T-helper 2 cell treated with Interferon-gamma antibody and Interleukin-4, amounts not matched to agents 5 μg/mL and 100 μg/mL, for 36 hours (primary cell): ENCODE measurements at regions not wholly inside any gene's neighbourhood (a gene's known extent, or its start where the extent isn't known, plus 50 kb on each side); places are given as distances from the start of the nearest gene placed in this dataset.
"Not testable (repeated sequence)": the region's sequence is repeated elsewhere in the genome, so short reads cannot be mapped to it uniquely, and the experiment has no call there.

ENCODE experiments used
- DNase-seq: peaks from one replicate; pipeline ENCODE4 v3.0.0; 2021; ENCODE audit warnings: low spot score
- H3K27ac Mint-ChIP-seq: one replicate; pipeline ENCODE4 v1.8.0; 2021; ENCODE audit warnings: mild to moderate bottlenecking, mixed read lengths
- H3K27me3 Mint-ChIP-seq: one replicate; pipeline ENCODE4 v1.8.0; 2021; ENCODE audit warnings: low read depth, mixed read lengths
- H3K36me3 Mint-ChIP-seq: one replicate; pipeline ENCODE4 v1.8.0; 2021; ENCODE audit warnings: low read depth, mixed read lengths
- H3K4me1 Mint-ChIP-seq: one replicate; pipeline ENCODE4 v1.8.0; 2021; ENCODE audit warnings: low read depth, mixed read lengths
- H3K4me3 Mint-ChIP-seq: one replicate; pipeline ENCODE4 v1.8.0; 2022; ENCODE audit warnings: mild to moderate bottlenecking, moderate library complexity, mixed read lengths
- H3K9me3 Mint-ChIP-seq: one replicate; pipeline ENCODE4 v1.8.0; 2021; ENCODE audit warnings: mixed read lengths

DNA sequence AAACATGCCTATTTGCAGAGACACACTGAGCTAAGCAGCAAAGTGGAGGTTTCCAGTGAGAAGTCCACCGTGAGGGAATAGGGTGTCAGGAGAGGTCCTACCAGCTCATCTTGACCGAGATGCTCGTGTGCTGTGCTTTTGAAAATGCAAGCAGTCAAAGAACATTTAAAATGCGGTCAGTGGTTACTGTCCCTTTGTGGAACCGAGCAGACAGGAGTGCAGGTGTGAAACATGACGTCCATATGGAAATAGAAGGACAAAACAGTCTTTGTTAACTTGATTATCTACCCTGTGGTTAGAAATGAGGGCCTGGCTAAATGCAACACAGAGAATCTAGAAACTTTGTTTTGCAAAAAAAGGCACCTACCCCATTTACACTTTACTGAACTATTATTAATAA is 473.3 kb downstream of the SPATA31A6 start:
- H3K9me3 Mint-ChIP-seq, H3K36me3 Mint-ChIP-seq, H3K27ac Mint-ChIP-seq, H3K4me3 Mint-ChIP-seq, H3K4me1 Mint-ChIP-seq, DNase-seq, H3K27me3 Mint-ChIP-seq: not testable (repeated sequence)

DNA sequence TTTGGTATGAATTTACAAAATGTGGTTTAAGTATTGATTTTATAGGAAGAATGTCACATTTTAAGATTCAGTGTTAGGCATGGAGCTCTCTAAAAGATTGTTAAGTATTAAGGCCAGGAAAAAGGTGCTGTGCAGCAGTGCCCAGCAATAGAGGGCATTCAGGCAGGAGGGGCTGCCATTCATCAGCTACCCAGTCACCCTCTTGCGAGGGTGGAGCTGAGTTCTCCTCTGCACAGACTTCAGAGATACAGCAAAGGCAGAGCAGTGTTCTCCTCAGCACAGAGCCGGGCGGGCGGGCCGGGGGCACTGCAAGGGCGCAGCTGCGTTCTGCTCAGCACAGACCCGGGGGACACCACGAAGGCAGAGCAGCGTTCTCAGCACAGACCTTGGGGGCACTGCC is 474.0 kb downstream of the SPATA31A6 start:
- not testable (repeated sequence) for H3K27me3 Mint-ChIP-seq, H3K4me1 Mint-ChIP-seq, H3K36me3 Mint-ChIP-seq, H3K4me3 Mint-ChIP-seq, H3K27ac Mint-ChIP-seq, H3K9me3 Mint-ChIP-seq, DNase-seq

DNA sequence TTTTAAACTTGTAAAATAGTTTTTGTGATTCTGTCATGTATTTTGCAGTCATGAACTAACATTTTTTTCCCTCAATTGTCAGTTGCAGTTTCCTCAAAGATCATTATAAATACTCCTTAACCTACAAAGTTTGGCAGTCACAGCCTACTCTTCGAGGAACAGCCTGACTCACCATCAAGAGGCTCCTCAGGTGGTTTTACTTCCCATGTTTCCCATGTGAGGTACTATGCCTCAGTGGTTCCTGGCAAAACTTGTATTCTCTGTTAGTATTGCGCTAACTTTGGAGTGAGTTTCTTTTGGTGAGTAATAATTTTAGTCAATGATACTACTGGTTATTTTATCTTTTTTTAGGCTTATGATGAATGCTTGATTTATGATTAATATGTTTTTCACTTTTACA is 513.7 kb downstream of the SPATA31A6 start:
- H3K27ac Mint-ChIP-seq, H3K36me3 Mint-ChIP-seq, H3K27me3 Mint-ChIP-seq, H3K9me3 Mint-ChIP-seq, H3K4me3 Mint-ChIP-seq, H3K4me1 Mint-ChIP-seq, DNase-seq: not testable (repeated sequence)

DNA sequence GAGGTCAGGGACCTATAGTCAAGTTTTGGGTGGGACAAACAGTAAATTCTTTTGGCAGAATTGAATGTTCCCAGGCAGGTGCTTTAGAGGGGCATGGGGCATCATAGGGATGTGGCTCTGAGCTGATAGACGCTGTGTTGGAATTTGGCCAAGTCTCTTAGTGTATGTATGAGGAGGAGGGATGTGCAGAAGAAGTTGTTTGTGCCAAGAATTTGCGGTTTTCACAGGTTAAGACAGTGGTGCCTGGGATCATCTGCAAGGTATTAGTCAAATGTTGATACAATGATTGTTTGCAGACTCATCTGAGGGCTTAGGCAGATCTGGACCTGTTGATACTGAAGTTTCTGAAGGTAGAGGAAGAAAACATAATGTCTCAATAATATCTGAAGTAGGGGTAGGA is 519.4 kb downstream of the SPATA31A6 start:
- H3K36me3 Mint-ChIP-seq, H3K27ac Mint-ChIP-seq, H3K27me3 Mint-ChIP-seq, DNase-seq, H3K4me3 Mint-ChIP-seq, H3K4me1 Mint-ChIP-seq, H3K9me3 Mint-ChIP-seq: not testable (repeated sequence)

DNA sequence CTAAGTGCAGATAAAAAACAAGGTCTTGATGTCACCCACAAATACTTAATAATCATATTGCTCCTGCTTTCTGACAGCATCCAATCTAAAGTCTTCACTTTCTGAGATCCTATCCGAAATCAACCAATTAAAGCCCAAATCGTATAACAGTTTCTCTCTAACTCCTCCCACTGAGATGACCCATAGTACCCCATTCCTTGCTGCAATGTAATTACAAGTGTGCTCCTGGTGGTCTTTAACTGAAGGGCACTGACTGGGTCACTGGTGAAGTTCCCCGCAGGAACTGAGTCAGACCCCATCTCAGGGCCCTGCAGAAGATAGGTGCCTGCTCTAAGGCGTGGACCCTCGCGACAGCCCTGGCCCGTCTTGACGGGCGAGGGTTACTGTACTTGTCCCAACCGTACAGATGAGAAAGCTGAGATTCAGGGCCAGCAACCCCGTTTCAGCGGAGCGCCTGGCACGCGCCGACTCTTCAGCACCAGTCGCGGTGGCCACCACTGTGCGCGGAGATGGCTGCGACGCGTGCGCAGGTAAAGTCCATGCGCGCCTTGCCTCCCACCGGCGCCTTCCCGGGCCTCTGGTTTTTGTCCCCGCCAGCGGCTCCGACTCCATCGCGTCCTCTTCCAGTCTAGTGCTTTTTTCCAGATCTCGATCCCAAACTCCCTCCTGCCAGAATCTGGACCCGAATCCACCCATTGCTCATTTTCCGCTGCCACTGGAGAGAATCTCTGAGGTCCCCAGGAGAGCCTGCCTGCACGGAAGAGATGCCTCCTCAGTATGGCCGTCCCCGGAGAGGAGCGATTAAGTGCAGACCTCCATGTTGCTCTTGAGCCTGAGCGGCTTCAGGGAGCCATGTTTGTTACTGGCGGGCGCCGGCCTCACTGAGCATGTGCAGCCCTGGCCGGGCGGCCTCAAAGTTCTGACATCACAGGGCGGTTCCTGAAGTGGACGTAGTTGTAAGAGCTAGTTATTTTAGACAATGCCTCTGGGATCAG is 541.7 kb downstream of the SPATA31A6 start:
- not testable (repeated sequence) for H3K36me3 Mint-ChIP-seq, H3K27ac Mint-ChIP-seq, DNase-seq, H3K27me3 Mint-ChIP-seq, H3K9me3 Mint-ChIP-seq, H3K4me1 Mint-ChIP-seq
- peak overlapping the region; percentile 51 for H3K4me3 Mint-ChIP-seq

DNA sequence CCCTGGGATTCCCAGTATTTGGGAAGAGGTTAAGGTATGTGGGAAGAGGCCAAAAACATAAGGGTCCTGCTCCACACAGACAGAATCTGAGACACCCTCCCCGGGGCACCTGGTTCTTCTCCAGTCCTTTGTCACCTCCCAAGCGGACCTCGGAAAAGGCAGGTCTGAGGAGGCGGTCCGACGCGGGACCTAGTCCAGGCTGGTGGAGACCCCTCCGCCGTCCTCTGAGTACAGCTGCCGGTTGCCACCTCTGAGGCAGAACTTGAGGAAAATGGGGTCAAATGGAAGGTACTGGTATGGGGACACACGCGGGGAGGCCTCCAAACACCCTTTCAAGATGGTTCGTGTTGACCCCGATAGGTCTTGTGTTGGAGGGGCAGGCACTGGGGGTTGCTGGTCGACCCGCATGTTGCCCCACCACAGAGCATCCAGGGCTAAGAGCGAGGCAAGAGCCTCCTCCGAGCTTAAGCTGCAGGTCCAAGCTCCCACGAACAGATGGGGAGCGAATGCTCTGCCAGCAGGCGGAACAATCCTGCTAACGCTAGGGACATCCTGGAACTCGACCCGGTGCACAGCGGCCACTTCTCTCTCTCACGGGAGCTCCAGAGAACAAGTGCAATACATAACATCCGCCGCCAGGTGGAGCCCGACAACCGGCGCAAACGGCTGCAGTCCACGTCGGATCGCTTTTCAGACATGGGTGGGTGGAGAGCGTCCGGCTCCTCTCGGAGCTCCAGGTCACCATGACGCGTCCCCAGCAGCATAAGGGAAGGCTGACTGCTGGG is 559.8 kb downstream of the SPATA31A6 start:
- H3K4me3 Mint-ChIP-seq, H3K27me3 Mint-ChIP-seq, H3K27ac Mint-ChIP-seq, H3K36me3 Mint-ChIP-seq, H3K9me3 Mint-ChIP-seq, H3K4me1 Mint-ChIP-seq: not testable (repeated sequence)
- DNase-seq: peak; percentile 41

DNA sequence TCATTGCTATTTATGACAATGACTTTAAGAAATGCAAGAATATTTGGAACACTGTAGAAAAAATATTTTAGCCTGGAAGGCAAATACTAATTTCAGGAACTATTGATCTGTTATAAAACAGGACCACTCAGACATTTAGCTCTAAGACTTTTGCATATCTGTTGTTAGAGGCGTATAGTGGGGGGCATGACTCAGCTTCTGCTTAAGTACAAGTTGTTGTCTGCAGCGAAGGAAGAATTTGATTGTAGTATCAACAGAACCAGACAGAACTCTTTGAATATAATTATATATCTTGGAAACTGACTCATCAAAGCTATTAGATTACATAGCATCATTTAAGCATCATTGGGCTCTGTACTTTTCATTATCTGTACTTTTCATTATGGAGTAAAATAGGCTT is 573.8 kb downstream of the SPATA31A6 start:
- H3K4me1 Mint-ChIP-seq, H3K9me3 Mint-ChIP-seq, H3K36me3 Mint-ChIP-seq, H3K4me3 Mint-ChIP-seq, H3K27me3 Mint-ChIP-seq, H3K27ac Mint-ChIP-seq, DNase-seq: not testable (repeated sequence)

DNA sequence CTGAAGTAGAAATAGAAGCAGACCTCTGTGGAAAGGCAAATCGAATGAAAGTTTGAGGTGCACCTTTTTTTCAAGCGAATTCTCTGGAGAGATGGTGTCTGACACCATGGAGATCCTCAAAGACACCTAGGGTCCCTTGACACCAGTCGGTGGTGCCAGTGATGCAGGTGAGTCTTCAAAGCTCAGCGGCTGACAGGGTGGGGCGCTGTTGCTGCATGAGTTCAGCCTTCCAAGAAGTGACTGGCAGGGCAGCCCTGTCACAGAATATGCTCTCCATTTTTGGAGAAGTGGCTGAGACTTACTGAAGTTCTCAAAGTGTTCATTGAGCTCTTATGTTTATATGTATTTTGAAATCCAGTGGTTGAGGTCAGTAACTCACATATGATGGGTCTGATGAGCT is 575.9 kb downstream of the SPATA31A6 start:
- not testable (repeated sequence) for H3K36me3 Mint-ChIP-seq, DNase-seq, H3K27me3 Mint-ChIP-seq, H3K27ac Mint-ChIP-seq, H3K9me3 Mint-ChIP-seq, H3K4me1 Mint-ChIP-seq, H3K4me3 Mint-ChIP-seq

DNA sequence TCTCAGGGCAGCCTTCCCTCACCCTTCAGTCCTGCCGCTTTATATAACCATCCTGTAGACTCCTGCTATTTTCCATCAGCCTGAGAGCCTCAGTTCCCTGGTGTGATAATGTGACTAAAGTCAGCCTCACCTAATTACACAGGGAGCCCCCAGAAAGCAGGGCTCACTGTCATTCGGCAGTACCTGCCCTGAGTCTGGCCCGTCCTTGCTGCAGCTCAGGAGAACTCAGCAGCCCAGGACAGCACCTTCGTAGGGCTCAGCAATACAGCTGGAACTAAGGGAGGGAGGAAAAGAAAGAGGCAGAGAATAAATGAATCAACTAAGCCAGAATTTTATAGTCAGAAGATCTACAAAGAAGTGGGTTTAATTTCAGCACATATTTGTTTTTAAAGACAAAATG is 598.7 kb downstream of the SPATA31A6 start:
- not testable (repeated sequence) for H3K27me3 Mint-ChIP-seq, H3K36me3 Mint-ChIP-seq, H3K9me3 Mint-ChIP-seq, H3K4me3 Mint-ChIP-seq, H3K4me1 Mint-ChIP-seq, H3K27ac Mint-ChIP-seq, DNase-seq

DNA sequence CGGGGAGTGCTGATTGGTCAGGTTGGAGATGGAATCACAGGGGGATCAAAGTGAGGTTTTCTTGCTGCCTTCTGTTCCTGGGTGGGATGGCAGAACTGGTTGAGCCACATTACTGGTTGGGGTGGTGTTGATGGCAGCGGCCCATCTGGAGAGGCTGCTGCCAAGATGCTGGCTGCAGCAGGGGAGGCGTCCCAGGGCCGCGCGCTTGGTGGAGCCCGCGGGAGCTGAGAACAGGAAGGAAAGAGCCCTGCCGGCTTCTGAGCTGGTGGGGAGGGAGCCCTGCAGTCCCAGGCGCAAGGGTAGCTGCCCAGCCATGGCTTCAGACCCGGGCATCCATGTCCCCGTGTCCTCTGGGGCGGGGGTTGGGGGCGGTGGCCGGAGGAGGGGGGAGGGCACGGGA is 609.3 kb downstream of the SPATA31A6 start:
- not testable (repeated sequence) for H3K9me3 Mint-ChIP-seq, H3K27ac Mint-ChIP-seq, H3K4me3 Mint-ChIP-seq, H3K27me3 Mint-ChIP-seq, H3K4me1 Mint-ChIP-seq, H3K36me3 Mint-ChIP-seq, DNase-seq

DNA sequence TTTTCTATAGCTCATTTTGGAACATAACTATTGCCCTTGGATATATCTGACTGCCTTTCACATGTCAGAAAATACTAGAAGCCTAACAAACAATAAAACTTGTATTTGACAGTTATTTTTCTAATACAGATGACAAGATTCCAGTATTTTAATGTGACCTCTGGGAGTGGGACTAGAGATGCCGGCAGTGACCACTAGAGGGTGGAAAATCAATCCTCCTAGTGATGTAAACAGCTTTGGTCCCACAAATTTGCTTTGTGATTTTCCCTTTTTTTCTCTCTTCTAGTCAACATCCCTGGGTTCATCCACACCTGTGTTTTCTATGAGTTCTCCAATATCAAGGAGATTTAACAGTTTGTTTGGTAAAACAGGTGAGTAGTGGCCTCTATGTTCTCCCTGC is 615.1 kb downstream of the SPATA31A6 start:
- not testable (repeated sequence) for H3K36me3 Mint-ChIP-seq, H3K27ac Mint-ChIP-seq, DNase-seq, H3K9me3 Mint-ChIP-seq, H3K4me1 Mint-ChIP-seq, H3K27me3 Mint-ChIP-seq, H3K4me3 Mint-ChIP-seq

DNA sequence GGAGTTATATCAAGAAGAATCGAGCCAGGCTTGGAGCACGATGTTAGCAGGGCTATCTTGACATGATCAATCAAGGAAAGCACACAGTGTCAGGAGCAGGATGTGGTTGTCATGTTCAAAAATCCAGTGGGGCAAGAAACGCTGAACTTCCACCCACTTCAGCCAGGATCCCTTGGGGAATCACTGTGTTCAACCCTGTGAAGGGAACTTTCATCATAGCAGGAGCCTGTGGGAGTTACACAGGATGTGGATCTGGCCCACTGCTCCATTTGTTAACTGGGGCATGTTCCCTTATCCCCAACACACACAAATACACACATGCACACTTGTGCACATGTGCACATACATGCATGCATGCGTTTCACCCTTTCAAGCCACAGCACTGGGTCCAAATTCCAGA is 619.3 kb downstream of the SPATA31A6 start:
- not testable (repeated sequence) for H3K27ac Mint-ChIP-seq, H3K36me3 Mint-ChIP-seq, DNase-seq, H3K9me3 Mint-ChIP-seq, H3K27me3 Mint-ChIP-seq, H3K4me3 Mint-ChIP-seq, H3K4me1 Mint-ChIP-seq

DNA sequence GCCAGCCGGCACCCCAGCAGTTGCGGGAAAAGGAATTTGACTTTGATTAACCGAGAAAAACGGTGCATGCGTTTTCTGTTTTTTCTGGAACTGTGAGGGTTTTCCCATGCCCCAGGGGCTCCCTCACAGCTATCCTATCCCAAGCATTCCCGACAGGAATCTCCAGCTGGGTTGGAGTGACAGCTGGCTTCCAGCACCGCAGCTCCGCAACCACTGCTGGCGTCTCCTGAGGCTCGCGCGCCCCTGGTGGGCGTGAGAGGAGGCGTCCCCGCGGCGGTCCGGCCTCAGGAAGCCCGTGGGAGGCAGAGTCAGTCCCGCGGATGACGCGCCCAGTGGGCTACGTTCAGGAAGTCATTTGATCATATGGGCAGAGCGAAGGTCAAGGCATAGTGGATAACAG is 623.2 kb downstream of the SPATA31A6 start:
- not testable (repeated sequence) for H3K36me3 Mint-ChIP-seq, H3K27me3 Mint-ChIP-seq, H3K4me3 Mint-ChIP-seq, H3K4me1 Mint-ChIP-seq, DNase-seq, H3K27ac Mint-ChIP-seq, H3K9me3 Mint-ChIP-seq

DNA sequence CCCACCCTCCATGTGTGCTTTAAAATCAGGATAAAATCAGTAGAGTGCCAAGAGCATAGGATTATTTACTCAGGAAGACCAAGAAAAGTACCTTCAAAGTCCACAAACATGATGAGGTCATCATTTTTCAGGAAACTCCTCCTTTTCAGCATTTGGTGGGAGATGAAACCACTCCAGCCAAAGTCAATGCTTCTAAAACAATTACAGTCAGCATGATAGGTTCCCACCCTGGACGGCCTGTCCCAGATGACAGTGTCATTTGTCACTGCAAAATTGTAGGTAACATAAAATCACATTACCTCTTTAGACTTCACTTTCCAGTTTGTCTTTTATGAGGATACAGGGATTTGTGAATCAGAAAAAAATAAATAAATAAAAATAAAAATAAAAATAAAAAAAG is 638.0 kb downstream of the SPATA31A6 start:
- not testable (repeated sequence) for DNase-seq, H3K27ac Mint-ChIP-seq, H3K4me1 Mint-ChIP-seq, H3K27me3 Mint-ChIP-seq, H3K9me3 Mint-ChIP-seq, H3K4me3 Mint-ChIP-seq, H3K36me3 Mint-ChIP-seq
